ENCODE measurements at regions not wholly inside any gene's neighbourhood (a gene's known extent, or its start where the extent isn't known, plus 50 kb on each side); places are given as distances from the start of the nearest gene placed in this dataset.
A peak's percentile ranks its signal among the peaks of the same experiment; 100 is the strongest.

DNA sequence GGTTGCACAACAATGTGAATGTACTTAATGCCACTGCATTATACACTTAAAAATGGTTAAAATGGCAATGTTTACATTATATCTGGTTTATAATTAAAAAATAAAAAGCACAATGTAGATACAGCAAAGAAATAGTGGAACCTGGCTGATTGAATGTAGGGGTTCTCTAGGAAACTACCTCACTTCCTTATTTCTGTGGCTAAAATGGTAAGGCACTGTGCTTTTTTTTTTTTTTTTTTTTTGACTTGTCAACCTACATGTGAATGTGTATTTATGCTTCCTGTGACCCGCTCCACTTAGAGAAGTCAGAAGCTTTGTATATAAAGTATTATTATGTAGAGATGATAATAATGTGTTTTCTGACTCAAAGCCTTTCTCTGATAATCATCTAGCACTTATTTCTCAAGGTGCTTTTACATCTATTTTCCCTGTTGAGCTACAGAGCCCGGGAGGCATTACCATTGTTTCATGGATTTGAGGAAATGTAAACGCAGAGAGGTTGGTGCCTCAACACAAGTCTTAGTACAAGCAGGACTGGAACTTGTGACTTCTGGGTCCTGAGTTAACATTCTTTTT, 55.0 kb downstream of the SOX4 start:
- Histone ChIP-seq H3K9me3 (replicated peaks) (no peaks in the 10 kb centered on the region), H3K4me3 (no peak overlapping the region), H3K27me3 (replicated peaks) (no peaks in the 10 kb centered on the region), H3K27ac (no peak overlapping the region), H3K4me1 (replicated peaks) (no peaks in the 10 kb centered on the region), H3K36me3 (no peaks in the 10 kb centered on the region)
- no peak for DNase-seq (ENCODE audit: low read depth in 1 of 2, low spot score in 2 of 2)

DNA sequence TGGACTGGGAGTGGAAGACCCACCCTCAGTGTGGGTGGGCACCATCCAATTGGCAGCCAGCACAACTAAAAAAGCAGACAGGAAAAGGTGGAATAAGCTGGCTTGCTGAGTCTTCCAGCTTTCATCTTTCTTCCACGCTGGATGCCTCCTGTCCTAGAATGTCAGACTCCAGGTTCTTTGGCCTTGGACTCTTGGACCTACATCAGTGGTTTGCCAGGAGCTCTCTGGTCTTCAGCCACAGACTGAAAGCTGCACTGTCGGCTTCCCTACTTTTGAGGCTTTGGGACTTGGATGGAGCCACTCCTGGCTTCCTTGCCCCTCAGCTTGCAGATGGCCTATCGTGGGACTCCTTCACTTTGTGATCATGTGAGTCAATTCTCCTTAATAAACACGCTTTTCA, 59.8 kb downstream of the SOX4 start:
- no peak for DNase-seq (ENCODE audit: low read depth in 1 of 2, low spot score in 2 of 2)
- H3K4me1 ChIP-seq (replicated peaks), result no peaks in the 10 kb centered on the region
- no peaks in the 10 kb centered on the region for H3K27me3 ChIP-seq (replicated peaks)
- no peaks in the 10 kb centered on the region for H3K36me3 ChIP-seq
- no peaks in the 10 kb centered on the region for H3K9me3 ChIP-seq (replicated peaks)
- H3K27ac ChIP-seq, result no peak overlapping the region
- no peak overlapping the region for H3K4me3 ChIP-seq

GRCh38 chr6:21653905-21654304, 60.4 kb downstream of the SOX4 start:
- Histone ChIP-seq H3K27me3 (replicated peaks) (no peaks in the 10 kb centered on the region), H3K4me3 (no peak overlapping the region), H3K9me3 (replicated peaks) (no peaks in the 10 kb centered on the region), H3K36me3 (no peaks in the 10 kb centered on the region), H3K4me1 (replicated peaks) (no peaks in the 10 kb centered on the region), H3K27ac (no peak overlapping the region)
- no peak for DNase-seq (ENCODE audit: low read depth in 1 of 2, low spot score in 2 of 2)

DNA sequence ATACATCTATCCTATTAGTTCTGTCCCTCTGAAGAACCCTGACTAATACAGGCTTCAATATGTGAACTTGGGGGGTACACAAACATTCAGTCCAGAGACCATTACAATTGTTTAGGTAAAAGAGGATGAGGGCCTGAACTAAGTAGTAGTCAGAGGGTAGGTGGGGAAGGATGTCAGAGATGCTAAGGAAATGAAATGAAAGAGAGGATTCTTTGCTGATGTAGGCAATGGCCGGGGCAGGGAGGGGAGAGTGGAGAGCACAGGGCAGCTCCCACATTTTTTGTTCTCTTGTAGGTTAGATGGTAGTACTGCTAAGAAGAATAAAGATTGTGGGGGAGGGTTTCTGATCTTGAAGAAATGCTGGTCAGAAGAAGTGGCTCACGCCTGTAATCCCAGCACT, 60.8 kb downstream of the SOX4 start:
- Histone ChIP-seq H3K4me1 (replicated peaks) (no peaks in the 10 kb centered on the region), H3K27me3 (replicated peaks) (no peaks in the 10 kb centered on the region)

GRCh38 chr6:21663966-21664313, 70.4 kb downstream of the SOX4 start:
- H3K36me3 ChIP-seq, result no peaks in the 10 kb centered on the region
- peak overlapping the region; percentile 37 for H3K4me3 ChIP-seq
- no peak for DNase-seq (ENCODE audit: low read depth in 1 of 2, low spot score in 2 of 2)
- peaks cover 18% of the 10 kb centered on the region for H3K4me1 ChIP-seq (replicated peaks)
- H3K27ac ChIP-seq, result no peak overlapping the region
- no peaks in the 10 kb centered on the region; the same call in 1 of the 2 replicates for H3K9me3 ChIP-seq (replicated peaks)
- H3K27me3 ChIP-seq (replicated peaks), result peaks cover 30% of the 10 kb centered on the region

More for the DNA sequence above, 60.8 kb downstream of the SOX4 start:
- DNase-seq (ENCODE audit: low read depth in 1 of 2, low spot score in 2 of 2), result no peak
- H3K27ac ChIP-seq, result no peak overlapping the region
- H3K4me3 ChIP-seq, result no peak overlapping the region
- no peaks in the 10 kb centered on the region for H3K36me3 ChIP-seq
- H3K9me3 ChIP-seq (replicated peaks), result no peaks in the 10 kb centered on the region

DNA sequence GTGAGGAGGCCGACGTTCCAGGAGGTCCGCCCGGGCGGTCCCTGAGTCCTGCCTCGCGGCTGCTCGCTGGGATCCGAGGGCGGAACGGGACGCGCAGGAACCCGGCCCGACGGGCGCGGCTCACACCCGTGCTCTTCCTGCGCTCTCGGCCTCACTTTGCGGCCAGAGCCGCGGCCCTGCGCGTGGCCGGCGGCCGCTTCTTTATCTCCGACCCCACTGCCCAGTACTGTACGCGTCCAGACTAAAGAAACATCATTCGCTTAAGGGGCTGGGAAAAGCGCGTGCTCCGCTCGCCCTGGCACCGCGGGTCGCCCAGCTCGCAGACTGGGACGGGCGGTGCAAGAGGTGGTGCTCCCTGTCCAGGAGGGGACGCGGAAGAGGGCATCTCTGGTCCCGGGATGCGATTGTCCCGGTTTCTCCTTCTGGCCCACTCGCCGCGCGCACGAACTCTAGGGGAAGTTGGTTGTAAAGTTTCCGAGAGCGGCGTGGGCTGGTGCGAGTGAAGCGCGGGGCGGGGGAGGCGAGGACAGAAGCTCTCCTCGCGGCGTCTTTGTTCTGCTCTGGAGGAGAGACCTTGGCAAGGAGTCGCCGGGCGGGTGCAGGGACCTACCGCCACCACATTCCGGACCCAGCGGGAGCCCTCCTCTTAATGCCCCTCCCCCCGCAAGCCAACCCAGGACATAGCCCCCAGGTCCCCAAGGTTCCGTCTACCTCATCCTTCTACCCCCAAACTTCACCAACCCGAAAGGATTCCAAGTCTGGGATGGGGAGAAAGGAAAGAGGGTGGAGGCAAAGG, 71.0 kb downstream of the SOX4 start:
- peaks cover 18% of the 10 kb centered on the region for H3K4me1 ChIP-seq (replicated peaks)
- peaks cover 30% of the 10 kb centered on the region for H3K27me3 ChIP-seq (replicated peaks)

GRCh38 chr6:21665110-21665391, 71.5 kb downstream of the SOX4 start:
- Histone ChIP-seq H3K27ac (no peak overlapping the region), H3K27me3 (replicated peaks) (peaks cover 30% of the 10 kb centered on the region), H3K36me3 (no peaks in the 10 kb centered on the region), H3K4me3 (no peak overlapping the region; the same call in 1 of the 2 replicates), H3K4me1 (replicated peaks) (peaks cover 18% of the 10 kb centered on the region), H3K9me3 (replicated peaks) (no peaks in the 10 kb centered on the region; the same call in 1 of the 2 replicates)
- no peak for DNase-seq (ENCODE audit: low read depth in 1 of 2, low spot score in 2 of 2)

More for the DNA sequence above, 71.0 kb downstream of the SOX4 start:
- Histone ChIP-seq H3K27ac (no peak overlapping the region), H3K4me3 (peak overlapping the region; percentile 37), H3K36me3 (no peaks in the 10 kb centered on the region), H3K9me3 (replicated peaks) (no peaks in the 10 kb centered on the region; the same call in 1 of the 2 replicates)
- peak in 1 of 2 experiments; percentile 38 for DNase-seq (ENCODE audit: low read depth in 1 of 2, low spot score in 2 of 2)

GRCh38 chr6:21665392-21666200, 72.0 kb downstream of the SOX4 start:
- DNase-seq (ENCODE audit: low read depth in 1 of 2, low spot score in 2 of 2), result peak in 1 of 2 experiments; percentile 11
- H3K4me3 ChIP-seq, result peak overlapping the region; percentile 37
- H3K36me3 ChIP-seq, result no peaks in the 10 kb centered on the region
- H3K4me1 ChIP-seq (replicated peaks), result peaks cover 18% of the 10 kb centered on the region
- no peak overlapping the region for H3K27ac ChIP-seq
- H3K9me3 ChIP-seq (replicated peaks), result no peaks in the 10 kb centered on the region; the same call in 1 of the 2 replicates
- H3K27me3 ChIP-seq (replicated peaks), result peaks cover 30% of the 10 kb centered on the region

DNA sequence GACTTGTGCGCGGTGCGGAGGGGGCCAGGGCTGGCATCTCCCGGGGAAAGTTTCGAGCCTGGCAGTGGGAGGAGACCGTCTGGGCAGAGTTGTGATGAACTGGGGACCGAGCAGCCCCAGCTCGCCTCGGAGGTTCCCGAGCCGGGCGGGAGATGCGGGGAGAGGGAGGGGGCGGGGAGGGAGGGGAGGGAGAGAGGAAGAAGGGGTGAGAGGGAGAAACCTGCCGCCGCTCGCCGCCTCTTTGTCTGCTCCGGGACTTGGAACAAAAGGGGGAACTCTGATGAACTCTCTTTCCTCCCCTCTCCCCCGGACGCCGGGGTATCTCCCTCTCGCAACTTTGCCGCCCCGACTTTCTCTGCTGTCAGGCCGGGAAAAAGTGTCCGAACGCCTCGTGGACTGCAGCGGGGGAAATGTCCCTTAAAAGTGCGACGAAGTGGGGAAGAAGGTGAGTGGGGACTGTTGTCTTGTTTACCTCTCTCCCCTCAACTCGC, 72.7 kb downstream of the SOX4 start:
- Histone ChIP-seq H3K36me3 (no peaks in the 10 kb centered on the region), H3K27ac (no peak overlapping the region), H3K4me1 (replicated peaks) (peaks cover 18% of the 10 kb centered on the region), H3K9me3 (replicated peaks) (no peaks in the 10 kb centered on the region; the same call in 1 of the 2 replicates), H3K4me3 (peak overlapping the region; percentile 37), H3K27me3 (replicated peaks) (peaks cover 30% of the 10 kb centered on the region)
- peak in 1 of 2 experiments; percentile 19 for DNase-seq (ENCODE audit: low read depth in 1 of 2, low spot score in 2 of 2)

DNA sequence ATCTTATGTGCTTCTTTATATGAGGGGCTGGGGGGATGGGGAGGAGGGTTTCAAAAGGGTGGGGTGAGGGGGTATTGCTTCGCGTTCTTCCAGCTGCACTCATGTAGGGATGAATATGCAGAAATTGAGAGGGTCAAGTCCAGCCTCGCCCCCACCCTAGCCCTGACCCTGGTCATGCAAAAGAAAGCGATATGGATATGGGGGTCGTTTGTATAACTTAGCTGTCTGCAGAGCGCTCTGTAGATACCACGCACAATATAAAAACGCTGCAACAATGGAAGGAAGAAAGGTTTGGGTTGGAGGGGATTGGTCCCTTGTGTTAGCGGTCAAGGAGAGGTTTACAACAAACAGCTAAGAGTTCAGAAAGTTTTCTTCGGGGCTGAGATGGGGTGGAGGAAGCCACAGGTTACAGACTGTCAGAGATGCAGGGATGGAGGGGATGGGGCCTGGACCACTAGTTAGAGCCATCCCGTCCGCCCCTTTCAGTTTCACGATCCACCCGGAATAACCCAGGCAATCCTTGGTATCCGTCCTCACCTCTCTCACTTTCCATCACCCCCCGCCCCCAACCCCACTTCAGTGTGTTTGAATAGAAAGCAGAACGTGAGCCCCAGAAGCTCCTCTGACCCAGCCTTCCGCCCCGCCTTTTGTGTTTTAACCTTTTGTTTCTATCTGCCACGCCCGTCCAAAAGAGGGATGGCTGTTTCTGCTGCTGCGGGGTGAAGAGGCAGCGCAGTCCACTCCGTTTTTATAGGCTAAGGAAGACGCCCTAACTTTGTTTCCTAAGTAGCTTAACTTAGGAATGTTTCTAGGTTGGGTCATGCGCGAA, 73.5 kb downstream of the SOX4 start:
- no peak overlapping the region for H3K27ac ChIP-seq
- DNase-seq (ENCODE audit: low read depth in 1 of 2, low spot score in 2 of 2), result no peak
- peaks cover 18% of the 10 kb centered on the region for H3K4me1 ChIP-seq (replicated peaks)
- H3K27me3 ChIP-seq (replicated peaks), result peaks cover 30% of the 10 kb centered on the region
- H3K9me3 ChIP-seq (replicated peaks), result no peaks in the 10 kb centered on the region; the same call in 1 of the 2 replicates
- H3K36me3 ChIP-seq, result no peaks in the 10 kb centered on the region
- H3K4me3 ChIP-seq, result peak overlapping the region; percentile 37; the same call in 1 of the 2 replicates

DNA sequence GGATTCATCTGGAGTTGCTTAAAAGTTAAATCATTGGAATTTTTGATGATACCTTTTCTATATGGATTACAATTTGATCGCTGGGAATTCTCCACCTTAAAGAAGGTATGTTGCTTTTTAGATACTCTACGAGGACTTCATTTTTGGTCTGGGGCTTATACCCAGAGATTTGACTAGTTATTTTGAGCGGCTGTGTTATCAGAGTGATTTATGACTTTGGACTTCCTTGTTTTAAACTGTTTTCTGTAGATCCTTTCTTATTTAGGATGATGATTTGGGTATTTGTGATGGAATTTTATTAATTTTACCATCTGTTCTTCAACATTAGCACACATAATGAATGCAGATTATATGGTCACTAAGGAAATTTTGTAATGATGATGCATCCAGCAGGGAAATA, 75.2 kb downstream of the SOX4 start:
- Histone ChIP-seq H3K4me1 (replicated peaks) (peaks cover 18% of the 10 kb centered on the region), H3K27ac (no peak overlapping the region), H3K4me3 (no peak overlapping the region), H3K9me3 (replicated peaks) (no peaks in the 10 kb centered on the region; the same call in 1 of the 2 replicates), H3K27me3 (replicated peaks) (peaks cover 21% of the 10 kb centered on the region), H3K36me3 (no peaks in the 10 kb centered on the region)
- no peak for DNase-seq (ENCODE audit: low read depth in 1 of 2, low spot score in 2 of 2)

- 0 out of 2 replicates have a peak, but pooled peaks cover 3% of the 10 kb centered on the region for H3K9me3 ChIP-seq (replicated peaks)
- DNase-seq (ENCODE audit: low read depth in 1 of 2, low spot score in 2 of 2), result no peak
Observed at GRCh38 chr6:21676769-21677168, 83.2 kb downstream of the SOX4 start.

DNA sequence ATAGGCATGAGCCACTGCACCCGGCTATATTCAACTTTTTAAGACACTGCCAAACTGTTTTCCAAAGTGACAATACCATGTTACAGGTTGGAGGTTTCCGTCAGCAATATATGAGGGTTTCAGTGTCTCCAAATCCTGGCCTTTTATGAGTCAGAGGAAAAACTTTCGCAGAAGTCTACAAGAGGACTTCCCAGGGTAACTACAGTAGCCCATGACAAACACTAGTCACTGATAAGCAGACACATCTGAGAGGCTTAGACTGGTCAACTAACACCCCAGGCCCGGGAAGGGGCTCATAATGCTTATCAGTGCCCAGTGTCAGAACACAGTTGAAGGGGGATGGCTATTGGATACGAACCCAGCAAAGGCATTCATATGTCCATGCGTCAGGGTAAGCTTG, 85.4 kb downstream of the SOX4 start:
- H3K27ac ChIP-seq, result peak overlapping the region; percentile 96
- DNase-seq (ENCODE audit: low read depth in 1 of 2, low spot score in 2 of 2), result peak; percentile 52 to 67
- no peaks in the 10 kb centered on the region for H3K36me3 ChIP-seq
- no peaks in the 10 kb centered on the region for H3K27me3 ChIP-seq (replicated peaks)
- 0 out of 2 replicates have a peak, but pooled peaks cover 3% of the 10 kb centered on the region for H3K9me3 ChIP-seq (replicated peaks)
- no peak overlapping the region for H3K4me3 ChIP-seq
- peaks cover 18% of the 10 kb centered on the region for H3K4me1 ChIP-seq (replicated peaks)

More at GRCh38 chr6:21676769-21677168, 83.2 kb downstream of the SOX4 start:
- no peak overlapping the region for H3K4me3 ChIP-seq
- no peak overlapping the region for H3K27ac ChIP-seq
- no peaks in the 10 kb centered on the region for H3K27me3 ChIP-seq (replicated peaks)
- no peaks in the 10 kb centered on the region for H3K36me3 ChIP-seq
- peaks cover 18% of the 10 kb centered on the region for H3K4me1 ChIP-seq (replicated peaks)

Measured in SJSA1 (cell line).